Dedifferentiated amniotic fluid mesenchymal stem cell (primary cell): ENCODE measurements at regions not wholly inside any gene's neighbourhood (a gene's known extent, or its start where the extent isn't known, plus 50 kb on each side); places are given as distances from the start of the nearest gene placed in this dataset.
"Not testable (repeated sequence)": the region's sequence is repeated elsewhere in the genome, so short reads cannot be mapped to it uniquely, and the experiment has no call there.

Experiments used
- DNase-seq: peaks from one replicate; pipeline ENCODE4 v3.0.0-alpha.2; 2016; ENCODE audit errors: extremely low spot score

- no peak for DNase-seq
These were observed 348.8 kb upstream of the CLINT1 start for GRCh38 chr5:158207733-158208132.

- DNase-seq = no peak
These were observed 347.0 kb upstream of the CLINT1 start for GRCh38 chr5:158205992-158206391.

GRCh38 chr5:158203261-158203660 is 344.3 kb upstream of the CLINT1 start:
- DNase-seq = no peak

- DNase-seq = no peak
These were observed 343.9 kb upstream of the CLINT1 start for GRCh38 chr5:158202801-158203200.

GRCh38 chr5:158200619-158201018 is 341.7 kb upstream of the CLINT1 start:
- no peak for DNase-seq

GRCh38 chr5:158198636-158199035 is 339.7 kb upstream of the CLINT1 start:
- no peak for DNase-seq

- no peak for DNase-seq
These were observed 336.7 kb upstream of the CLINT1 start for GRCh38 chr5:158195416-158196210.

- no peak for DNase-seq
These were observed 335.6 kb upstream of the CLINT1 start for GRCh38 chr5:158194561-158194976.

GRCh38 chr5:158193395-158193794 is 334.4 kb upstream of the CLINT1 start:
- DNase-seq = not testable (repeated sequence)

GRCh38 chr5:158180407-158180806 is 321.5 kb upstream of the CLINT1 start:
- no peak for DNase-seq

- no peak for DNase-seq
These were observed 320.3 kb upstream of the CLINT1 start for GRCh38 chr5:158179271-158179670.

- DNase-seq = no peak
These were observed 319.6 kb upstream of the CLINT1 start for GRCh38 chr5:158178535-158178934.

GRCh38 chr5:158177146-158177545 is 318.2 kb upstream of the CLINT1 start:
- DNase-seq = no peak

- no peak for DNase-seq
These were observed 317.1 kb upstream of the CLINT1 start for GRCh38 chr5:158175934-158176481.

- peak; percentile 77 for DNase-seq
These were observed 316.2 kb upstream of the CLINT1 start for GRCh38 chr5:158174918-158175851.

GRCh38 chr5:158174026-158174425 is 315.1 kb upstream of the CLINT1 start:
- no peak for DNase-seq

GRCh38 chr5:158172005-158172404 is 313.1 kb upstream of the CLINT1 start:
- DNase-seq = no peak

GRCh38 chr5:158170534-158170933 is 311.6 kb upstream of the CLINT1 start:
- no peak for DNase-seq

- no peak for DNase-seq
These were observed 311.1 kb upstream of the CLINT1 start for GRCh38 chr5:158170060-158170459.

GRCh38 chr5:158166424-158166823 is 307.5 kb upstream of the CLINT1 start:
- DNase-seq = no peak

- no peak for DNase-seq
These were observed 306.7 kb upstream of the CLINT1 start for GRCh38 chr5:158165647-158166046.

- DNase-seq = no peak
These were observed 305.5 kb upstream of the CLINT1 start for GRCh38 chr5:158164296-158165047.
